Amniotic stem cell (primary cell): ENCODE measurements at regions not wholly inside any gene's neighbourhood (a gene's known extent, or its start where the extent isn't known, plus 50 kb on each side); places are given as distances from the start of the nearest gene placed in this dataset.
"Not testable (repeated sequence)": the region's sequence is repeated elsewhere in the genome, so short reads cannot be mapped to it uniquely, and the experiment has no call there.

Source experiments
- DNase-seq: peaks from one replicate; lab custom pipeline; 2025; lab: John Stamatoyannopoulos, UW

DNA sequence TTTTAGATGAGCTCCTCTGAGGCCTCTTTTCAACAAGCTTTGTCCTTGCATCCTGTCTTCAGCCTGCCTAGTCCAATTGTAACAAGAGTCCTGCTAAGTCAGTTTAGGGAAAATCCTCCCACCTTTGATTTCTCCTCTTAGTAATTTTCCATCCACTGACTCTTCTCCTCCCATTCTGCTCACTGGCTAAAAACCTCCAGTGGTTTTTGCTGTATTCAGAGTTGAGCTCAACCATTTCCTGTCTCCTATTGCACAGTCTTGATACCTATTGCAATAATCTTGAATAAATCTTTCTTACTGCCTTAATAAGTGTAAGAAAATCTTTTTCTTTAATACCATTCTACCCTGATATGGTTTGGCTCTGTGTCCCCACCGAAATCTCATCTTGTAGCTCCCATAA, 117.8 kb upstream of the ENPP6 start:
- DNase-seq, result no peak

DNA sequence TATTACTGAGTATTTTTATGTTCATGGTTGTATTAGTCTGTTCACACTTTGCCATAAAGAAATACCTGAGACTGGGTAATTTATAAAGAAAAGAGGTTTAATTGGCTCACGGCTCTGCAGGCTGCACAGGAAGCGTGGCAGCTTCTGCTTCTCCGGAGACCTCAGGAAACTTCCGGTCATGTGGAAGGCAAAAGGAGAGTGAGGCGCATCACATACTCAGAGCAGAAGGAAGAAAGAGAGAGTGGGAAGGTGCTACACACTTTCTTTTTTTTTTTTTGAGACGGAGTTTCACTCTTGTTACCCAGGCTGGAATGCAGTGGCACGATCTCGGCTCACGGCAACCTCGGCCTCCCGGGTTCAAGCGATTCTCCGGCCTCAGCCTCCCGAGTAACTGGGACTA, 115.8 kb upstream of the ENPP6 start:
- DNase-seq, result not testable (repeated sequence)

DNA sequence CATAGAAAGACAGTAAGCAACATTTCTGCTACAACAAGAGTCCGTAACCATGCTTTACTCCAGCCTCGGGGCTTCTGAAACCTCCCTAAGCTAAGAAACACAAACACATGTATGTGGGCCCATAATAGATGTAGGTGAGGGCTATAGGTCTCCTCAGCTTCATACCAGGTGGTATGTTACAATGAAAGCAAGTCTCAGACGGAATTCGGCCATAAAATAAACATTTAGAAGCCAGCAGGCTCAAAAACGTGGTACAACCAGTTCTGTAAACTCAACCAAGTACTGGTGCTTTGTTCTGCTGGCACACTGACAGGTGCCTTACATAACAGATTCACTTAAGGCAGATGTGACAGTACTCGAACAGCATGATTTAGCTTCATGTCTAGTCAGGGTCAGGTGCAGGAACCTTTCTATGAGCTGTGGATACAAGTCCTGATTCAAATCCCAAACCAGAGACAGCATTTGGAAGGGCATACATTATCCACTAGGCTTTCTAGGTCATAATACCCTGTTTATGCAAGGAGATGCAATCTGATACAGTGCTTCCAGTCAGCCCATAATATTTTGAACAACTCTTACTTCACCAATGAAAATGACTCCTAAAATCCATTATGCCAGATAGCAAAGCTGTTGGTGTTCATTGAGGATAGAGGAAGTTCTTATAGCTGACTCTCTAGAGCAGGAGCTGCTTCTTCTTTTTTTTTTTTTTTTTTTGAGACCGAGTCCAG, 113.8 kb upstream of the ENPP6 start:
- no peak for DNase-seq

DNA sequence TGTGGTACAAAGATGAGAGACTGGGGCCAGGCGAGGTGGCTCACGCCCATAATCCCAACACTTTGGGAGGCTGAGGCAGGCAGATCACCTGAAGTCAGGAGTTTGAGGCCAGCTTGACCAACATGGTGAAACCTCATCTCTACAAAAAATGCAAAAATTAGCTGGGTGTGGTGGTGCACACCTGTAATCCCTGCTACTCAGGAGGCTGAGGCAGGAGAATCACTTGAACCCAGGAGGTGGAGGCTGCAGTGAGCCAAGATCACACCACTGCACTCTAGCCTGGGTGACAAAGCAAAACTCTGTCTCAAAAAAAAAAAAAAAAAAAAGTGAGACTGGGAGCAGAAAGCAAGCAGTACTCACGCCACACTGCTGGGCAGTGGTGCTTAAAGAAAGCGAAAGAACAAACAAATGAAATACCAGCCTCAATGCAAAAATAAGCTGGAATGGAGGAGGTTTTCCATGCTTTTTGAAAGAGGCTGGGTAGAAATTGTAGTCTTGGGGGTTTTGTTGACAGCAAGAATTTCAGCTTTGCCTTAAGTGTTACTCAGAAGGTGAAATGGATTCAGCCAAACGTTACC, 112.9 kb upstream of the ENPP6 start:
- DNase-seq, result not testable (repeated sequence)

DNA sequence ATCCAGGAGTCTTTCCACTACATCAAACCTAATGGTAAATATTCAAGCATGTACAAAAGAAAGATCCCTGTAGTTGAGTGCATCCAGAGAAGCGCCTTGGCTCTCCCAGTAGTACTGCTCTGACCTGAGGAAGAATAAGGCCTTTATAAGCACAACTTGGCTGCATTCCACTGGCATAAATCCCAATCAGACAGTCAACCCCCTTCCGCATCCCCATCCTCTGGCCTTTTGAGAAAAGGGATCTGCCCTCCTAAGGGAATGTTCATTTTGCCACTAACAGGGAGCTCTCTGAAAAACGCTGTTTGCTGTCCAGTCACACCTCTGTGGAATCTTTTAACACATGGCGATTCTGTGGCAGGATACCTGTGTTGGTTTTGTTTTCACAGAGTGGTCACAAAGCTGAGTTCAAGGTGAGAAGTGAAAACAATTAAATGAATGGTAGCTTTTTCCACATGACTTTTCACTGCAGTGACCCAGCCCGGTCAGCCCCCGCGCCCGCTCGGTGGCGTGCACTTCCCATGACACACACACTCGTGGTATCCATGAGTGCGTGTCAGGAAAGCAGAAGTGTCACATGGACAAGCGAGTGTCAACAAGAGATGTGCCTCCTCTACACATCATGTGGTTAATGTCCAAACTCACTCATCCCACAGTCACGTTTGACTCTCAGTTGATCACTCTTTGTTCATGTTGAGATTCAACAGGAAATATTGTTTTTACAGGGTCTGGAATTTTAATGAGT, 112.2 kb upstream of the ENPP6 start:
- no peak for DNase-seq

DNA sequence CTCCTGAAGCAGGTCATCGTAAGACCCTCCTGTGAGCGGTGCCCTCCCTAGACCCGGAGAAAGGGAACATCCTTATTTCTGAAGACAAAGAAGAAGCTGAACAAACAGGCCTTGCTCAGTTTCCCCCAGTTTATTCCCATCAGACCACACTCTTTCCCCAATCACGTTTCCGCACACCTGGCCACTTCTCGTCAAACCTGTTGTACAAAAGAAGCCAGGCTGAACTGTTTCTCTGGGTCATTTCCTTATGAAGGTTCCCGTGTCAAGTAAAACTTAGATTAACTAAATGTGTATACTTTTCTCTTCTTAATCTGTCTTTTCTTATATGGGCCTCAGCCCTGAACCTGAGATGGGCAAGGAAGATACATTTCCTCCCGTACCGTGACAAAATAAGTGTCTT, 111.6 kb upstream of the ENPP6 start:
- DNase-seq, result no peak

DNA sequence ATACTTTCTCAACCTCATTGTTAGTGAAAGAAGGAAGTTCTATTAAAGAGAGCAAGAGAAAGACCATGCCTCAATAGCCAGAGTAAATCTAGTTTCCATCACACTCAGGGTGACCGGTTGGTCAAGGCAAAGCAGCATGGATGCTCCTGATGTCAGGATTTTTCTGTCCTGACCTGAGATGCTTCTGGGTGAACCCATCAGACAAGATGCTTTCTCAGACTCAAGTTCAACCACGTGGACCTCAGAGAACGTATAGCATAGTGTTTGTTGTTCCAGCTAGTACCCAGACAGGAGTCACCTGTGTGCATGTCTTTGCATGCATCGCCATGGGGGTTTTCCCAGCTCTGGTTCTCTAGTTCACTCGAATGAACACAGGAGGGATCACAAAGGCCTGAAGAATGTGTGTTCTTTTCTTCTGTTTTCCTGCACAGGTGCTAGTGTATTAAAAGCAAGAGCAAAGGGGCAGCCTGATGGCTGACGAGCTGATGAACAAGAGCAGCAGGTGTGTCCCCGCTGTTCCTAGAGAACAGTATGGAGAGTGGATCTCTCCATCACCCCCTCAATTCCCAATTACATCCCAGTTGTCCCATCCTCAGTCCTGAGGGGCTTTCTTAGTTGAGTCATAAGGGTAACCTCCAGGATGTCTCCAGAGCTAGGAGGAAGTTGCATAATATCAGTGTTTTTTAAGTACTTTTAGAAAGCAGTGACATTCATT, 110.5 kb upstream of the ENPP6 start:
- DNase-seq, result no peak

DNA sequence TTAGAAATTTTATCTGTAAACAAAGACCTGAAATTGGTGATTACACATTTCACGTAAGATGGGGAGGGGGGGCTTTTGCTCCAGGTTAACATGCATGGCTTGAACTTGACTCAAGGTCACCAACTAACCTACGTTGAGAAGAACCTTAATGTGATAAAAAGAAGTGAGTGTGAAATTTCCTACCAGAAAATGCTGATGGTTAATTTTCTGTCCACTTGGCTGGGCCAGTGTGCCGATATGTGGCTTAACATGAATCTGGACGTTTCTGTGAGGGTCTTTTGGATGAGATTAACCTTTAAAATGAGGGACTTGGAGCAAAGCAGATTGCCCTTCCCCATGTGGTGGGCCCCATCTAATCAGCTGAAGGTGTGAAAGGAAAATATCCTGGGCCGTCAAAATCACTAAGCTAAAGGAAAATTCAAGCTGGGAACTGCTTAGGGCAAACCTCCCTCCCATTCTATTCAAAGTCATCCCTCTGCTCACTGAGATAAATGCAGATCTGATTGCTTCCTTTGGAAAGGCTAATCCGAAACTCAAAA, 107.3 kb upstream of the ENPP6 start:
- no peak for DNase-seq

DNA sequence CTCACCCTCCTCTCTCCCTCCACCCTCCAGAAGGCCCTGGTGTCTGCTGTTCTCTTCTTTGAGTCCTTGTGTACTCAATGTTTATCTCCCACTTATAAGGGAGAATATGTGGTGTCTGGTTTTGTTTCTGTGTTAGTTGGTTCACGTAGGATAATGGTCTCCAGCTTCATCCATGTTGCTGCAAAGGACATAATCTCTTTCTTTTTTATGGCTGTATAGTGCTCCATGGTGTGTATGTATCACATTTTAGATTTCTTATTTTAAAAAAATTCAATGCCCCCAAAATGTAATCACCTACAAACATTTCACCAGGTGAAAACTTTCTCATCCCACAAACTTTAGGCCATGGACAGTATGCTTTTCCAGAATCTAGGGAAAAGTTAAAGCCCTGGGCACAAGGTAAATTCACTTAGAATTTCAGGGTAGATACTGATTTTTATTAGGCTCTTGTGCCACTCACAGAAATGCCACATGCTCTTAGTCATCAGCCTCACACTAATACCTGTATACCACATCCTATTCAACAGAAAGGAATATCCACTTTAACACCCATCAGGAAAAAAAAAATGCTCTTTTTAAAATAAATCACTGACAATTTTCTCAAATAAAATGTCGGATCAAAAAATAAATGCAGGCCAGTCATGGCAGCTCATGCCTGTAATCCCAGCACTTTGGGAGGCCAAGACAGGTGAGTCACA, 104.8 kb upstream of the ENPP6 start:
- no peak for DNase-seq

DNA sequence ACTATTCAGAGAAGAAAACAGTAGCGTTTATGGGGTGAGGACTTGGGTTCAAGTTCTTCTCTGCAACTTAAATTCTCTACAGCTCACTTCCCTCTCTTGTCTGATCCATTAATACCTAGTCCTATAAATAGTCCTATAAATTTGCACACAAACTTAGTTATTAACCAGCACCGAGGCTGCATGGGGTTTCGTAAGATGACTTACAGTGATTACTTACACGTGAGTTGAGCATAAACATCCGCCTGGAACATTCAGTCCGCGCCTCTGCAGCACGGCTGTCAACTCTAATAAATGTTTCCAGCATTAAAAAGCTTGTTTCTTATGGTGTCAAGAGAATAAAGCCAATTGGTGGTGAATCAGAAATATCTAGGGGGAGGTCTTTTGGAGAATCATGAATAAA, 103.0 kb upstream of the ENPP6 start:
- no peak for DNase-seq

DNA sequence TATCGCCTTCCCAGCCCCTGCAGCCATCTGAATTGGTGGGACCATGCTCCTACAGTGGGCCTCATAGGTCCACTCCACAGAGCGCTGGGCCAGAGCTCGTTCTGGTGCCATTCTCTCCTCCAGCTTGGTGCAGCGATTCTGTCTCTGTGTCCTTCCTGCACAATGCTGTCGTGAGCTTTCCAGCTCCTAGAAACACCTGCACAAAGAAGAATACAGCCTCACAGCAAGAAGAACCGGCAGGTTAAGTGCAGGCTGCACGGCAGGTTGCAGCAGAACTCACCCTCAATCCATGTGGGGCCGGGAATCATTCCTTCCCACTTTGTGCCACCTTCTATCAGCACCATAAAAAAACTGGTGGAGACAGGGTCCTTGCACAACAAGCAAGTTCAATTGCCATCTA, 101.2 kb upstream of the ENPP6 start:
- DNase-seq, result no peak

DNA sequence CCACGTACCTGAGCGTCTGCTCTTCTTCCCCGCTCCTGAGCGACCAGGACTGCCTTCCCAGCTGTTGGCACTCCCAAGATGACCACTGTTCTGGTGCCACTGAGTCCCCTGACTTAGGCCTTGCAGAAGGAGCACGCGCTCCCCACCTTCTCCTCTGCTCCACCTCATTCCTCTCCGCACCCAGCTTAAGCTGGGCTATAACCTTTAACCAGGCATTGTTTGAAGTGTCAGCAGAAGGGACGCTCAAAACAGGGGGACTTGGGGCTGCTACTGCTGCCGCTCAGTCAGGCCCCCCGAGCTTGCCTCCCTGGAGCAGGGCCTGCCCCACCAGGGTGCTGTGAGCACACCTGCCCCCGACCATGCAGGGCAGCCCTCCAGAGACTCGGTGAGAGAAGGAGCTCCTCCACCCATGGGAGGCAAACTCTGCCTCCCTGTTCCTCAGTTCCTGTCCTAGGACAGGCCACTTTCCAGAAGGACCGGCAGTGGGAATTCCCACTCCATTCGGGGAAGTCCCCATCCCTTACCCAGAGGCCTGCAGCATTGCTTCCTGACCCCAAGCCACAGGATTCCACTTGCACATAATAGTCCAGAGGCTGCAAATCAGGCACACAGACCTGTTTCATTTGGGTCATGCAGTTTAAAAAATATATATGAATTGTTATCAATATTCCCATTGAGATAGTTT, 99.7 kb upstream of the ENPP6 start:
- DNase-seq, result no peak

DNA sequence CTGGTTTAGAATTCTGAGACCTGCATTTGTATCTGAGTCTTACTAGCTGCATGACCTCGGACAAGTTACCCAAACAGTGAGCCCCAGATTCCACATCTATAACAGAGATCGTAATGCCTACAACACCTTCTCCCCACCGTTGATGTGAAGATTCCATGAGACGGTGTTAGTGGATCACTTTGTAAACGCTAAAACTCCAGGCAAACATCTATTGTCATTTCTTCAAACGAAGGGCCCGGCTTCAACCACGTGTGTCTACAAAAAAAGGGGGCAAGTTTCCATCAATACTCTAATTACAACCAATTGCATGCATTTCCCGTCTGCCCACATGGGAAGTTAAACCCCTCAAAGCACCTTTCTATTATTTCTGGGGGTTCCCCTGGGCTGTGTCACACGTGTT, 99.1 kb upstream of the ENPP6 start:
- no peak for DNase-seq

DNA sequence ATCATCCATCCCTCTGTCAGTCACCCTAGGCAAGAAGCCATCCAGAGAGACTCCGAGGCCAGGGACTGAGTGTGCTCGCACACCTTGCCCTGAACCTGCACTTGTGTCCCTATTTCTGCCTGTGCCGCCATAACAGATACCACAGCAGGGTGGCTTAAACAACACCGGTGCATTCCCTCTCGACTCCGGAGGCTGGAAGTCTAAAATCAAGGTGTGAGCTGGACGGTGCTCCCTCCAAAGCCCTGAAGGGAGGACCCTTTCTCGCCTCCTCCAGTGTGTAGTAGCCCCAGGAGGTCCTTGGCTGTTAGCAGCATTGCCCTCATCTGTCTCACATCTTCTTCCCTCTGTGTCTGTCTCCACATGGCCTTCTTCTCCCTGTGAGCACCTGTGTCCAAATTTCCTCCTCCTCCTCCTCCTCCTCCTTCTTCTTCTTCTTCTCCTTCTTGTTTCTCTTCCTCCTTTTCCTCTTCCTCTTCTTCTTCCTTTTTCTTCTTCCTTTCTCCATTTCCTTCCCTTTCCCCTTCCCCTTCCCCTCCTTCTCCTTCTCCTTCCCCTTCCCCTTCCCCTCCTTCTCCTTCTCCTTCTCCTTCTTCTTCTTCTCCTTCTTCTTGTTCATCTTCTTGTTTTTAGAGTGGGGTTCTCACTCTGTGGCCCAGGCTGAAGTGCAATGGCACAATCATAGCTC, 98.1 kb upstream of the ENPP6 start:
- DNase-seq, result no peak

DNA sequence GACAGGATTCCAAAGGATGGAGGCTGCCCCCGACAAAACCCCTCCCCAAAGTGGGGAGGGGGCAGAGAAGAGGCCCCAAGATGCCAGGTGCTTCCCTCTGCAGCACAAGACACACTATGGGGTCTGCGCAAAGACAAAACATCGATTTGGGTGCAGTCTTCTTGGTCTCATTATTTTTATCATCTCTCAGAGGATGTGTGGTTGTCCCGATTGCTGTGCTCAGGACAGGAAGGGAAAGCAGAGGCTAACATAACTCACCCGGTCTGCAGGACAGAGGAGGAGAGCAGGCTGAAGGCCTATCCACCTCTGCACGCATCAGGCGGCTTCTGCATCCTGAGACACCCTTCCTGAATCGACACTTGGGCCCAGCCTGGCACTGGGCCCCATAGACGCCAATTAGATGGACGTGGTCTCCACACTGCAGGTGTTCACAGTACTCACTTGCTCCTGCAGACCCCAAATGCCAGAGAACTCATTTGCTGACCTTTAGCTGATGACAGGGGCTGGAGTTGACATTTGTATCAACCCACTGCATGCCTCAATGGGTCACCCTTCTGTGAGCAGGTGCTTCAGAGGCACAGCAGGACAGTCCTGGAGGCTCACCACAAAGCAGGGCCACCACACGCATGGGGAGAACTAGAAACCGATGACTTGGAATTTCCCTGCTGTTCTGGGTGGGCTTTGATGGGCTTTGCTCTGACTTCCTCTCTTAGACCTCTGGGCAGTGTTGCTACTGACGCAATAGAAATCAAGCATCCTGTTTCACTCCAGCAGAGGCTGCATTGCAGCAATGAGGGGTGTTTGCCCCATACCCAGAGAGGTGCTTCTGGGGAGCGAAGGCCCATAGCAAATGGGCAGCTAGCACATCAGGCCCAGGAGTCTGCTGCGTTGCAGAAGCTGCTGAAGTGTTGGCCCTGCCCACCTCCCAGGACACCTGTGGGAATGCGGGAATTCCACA, 96.3 kb upstream of the ENPP6 start:
- DNase-seq, result no peak

DNA sequence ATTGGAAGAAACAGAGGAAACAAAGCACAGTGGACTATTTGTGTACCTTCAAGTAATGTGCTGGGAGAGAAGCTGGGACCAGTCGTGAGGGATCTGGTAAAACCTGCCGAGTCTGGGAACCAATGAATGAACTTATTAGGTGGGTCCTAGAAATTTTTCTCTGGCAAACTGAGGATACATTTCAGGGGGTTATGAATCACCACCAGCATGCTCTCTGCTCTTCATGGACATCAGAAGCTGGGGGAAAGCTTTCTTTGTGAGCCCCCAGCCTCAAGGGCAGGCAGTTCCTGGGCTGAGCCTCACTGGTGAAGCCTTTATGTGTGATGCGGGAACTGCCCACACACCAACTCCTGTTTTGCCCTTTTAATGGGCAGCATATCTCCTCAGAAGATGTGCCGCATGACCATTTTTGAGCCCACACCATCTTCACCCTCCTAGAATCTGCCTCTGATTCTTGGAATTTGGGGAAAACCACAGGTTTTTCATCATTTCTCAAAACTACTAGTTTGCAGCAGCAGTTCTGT, 95.4 kb upstream of the ENPP6 start:
- no peak for DNase-seq

DNA sequence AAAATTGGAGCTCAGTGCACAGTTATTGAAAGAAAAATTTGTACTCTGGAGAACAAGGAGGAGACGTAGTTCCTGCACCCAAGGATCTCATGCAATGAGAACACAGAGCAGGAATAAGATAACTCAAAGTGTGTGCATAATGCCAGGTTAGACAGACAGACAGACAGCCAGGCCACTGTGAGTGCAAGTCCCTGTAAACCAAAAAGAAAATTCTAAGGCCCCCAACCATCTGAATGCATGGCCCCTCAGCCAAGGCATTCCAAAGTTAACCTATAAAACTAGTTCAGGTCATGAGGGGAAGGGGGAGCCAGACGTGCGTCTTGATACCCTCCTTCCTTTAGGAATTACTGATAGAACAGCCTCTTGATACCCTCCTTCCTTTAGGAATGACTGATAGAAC, 94.5 kb upstream of the ENPP6 start:
- DNase-seq, result no peak

DNA sequence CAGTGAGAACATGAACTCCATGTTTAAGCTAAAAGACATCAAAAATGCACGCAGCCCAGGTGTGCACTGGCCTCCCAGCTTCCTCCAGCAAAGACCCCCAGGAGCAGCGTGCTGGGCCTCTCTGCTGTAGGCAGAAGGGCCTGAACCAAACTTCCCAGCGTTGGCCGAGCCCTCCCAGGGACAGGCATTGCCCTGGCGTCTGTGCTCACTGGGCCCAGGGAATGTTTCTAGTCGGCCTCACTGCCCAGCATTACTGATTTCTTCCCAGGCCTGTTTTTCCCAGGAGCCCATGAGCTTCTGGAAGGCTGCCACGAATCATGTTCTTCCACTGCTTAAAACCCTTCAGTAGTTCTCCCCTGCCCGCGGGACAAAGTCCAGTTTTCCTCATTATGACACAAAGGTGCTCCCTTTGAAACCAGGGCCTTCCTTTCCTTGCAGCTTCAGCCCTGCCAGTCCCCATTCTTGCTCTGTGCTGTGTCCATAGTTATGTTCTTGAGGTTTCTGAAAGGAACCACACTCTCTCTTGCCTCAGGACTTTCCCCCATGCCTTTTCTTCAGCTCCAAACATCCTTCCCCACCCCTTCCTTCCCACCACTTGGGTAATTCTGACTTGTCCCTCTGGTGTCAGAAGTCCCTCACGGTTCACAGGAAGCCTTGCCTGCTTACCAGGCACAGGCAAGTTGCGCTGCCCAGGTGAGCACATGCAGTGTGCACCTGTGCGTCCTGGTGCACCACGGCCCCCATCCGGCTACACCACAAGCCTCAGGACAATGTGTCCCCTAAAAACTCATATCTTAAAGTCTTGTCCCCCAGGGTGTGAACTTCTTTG, 93.4 kb upstream of the ENPP6 start:
- no peak for DNase-seq
